ENCODE measurements at regions not wholly inside any gene's neighbourhood (a gene's known extent, or its start where the extent isn't known, plus 50 kb on each side); places are given as distances from the start of the nearest gene placed in this dataset.

DNA sequence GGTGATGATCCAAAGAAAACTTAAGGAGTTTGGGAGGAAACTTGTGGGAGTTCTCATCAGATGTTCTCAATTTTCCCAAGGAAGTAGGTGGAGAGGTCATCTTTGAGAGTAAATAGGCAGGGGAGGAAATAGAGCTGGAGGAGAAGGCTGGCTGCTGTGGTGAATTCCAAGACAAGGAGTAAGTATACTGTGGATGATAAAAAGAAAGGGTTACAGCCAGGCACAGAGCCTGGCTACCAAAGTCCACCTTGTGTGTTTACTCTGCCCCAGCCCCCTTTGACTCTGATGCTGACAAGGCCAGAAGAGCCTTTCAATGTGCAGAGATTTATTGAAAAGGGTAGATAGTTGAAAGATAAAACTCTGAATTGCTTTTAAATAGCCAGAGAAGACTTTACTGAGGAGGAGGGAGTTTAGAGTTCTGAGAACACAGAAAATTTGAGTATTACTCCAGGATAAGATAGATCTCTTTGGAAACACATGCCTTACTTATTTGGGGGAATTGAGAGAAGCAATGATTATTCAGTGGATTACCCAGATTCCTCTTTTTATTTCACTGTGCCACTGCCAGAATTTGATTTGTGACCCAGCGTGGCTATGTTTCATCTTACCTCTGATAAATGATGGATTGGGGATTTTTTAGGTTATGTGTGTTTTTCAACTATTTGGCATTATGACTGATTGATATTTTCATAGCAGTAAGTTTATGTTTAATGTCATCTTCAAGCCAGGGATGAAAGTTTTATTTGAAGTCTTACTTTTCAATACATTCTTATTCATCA is 182.6 kb upstream of the JAG1 start (continued):
- TF ChIP-seq PBX3 (CRISPR knock-in tag; IDR thresholded peaks at IDR 0.05; ENCODE audit: borderline replicate concordance) (no peak), ZFYVE20 (CRISPR knock-in tag; IDR thresholded peaks at IDR 0.05; ENCODE audit: borderline replicate concordance, low read depth) (no peak), MXD4 (CRISPR knock-in tag; IDR thresholded peaks at IDR 0.05) (no peak), ZNF841 (CRISPR knock-in tag; IDR thresholded peaks at IDR 0.05; ENCODE audit: borderline replicate concordance) (no peak), TERF1 (CRISPR knock-in tag; IDR thresholded peaks at IDR 0.05) (no peak), ZNF710 (CRISPR knock-in tag; IDR thresholded peaks at IDR 0.05; ENCODE audit: borderline replicate concordance) (no peak), PHF20 (CRISPR knock-in tag; IDR thresholded peaks at IDR 0.05) (no peak), SRF (IDR thresholded peaks at IDR 0.05; ENCODE audit: low read depth, low read length) (no peak), DR1 (CRISPR knock-in tag; IDR thresholded peaks at IDR 0.05) (no peak), ZFP91 (CRISPR knock-in tag; IDR thresholded peaks at IDR 0.05; ENCODE audit: borderline replicate concordance) (no peak), BRD4 (CRISPR knock-in tag; IDR thresholded peaks at IDR 0.05) (no peak), ZNF691 (CRISPR knock-in tag; IDR thresholded peaks at IDR 0.05; ENCODE audit: borderline replicate concordance, low read depth) (no peak), KDM6A (CRISPR knock-in tag; IDR thresholded peaks at IDR 0.05; ENCODE audit: low read depth) (no peak), ZNF230 (CRISPR knock-in tag; IDR thresholded peaks at IDR 0.05) (no peak), RCOR2 (CRISPR knock-in tag; IDR thresholded peaks at IDR 0.05) (0 out of 2 replicates have a peak, but pooled peaks have one; percentile 42), SIX1 (CRISPR knock-in tag; IDR thresholded peaks at IDR 0.05; ENCODE audit: borderline replicate concordance) (no peak), SMAD1 (CRISPR knock-in tag; IDR thresholded peaks at IDR 0.05; ENCODE audit: borderline replicate concordance, low read depth) (no peak), TBP (CRISPR knock-in tag; IDR thresholded peaks at IDR 0.05) (no peak), ZFP36 (IDR thresholded peaks at IDR 0.05; ENCODE audit: borderline replicate concordance, low read depth, low read length, partially characterized antibody) (no peak), ZNF580 (CRISPR knock-in tag; IDR thresholded peaks at IDR 0.05; ENCODE audit: borderline replicate concordance, low read depth) (no peak), JUNB (CRISPR knock-in tag; IDR thresholded peaks at IDR 0.05; ENCODE audit: borderline replicate concordance) (no peak)
